Activated CD8-positive, alpha-beta T cell treated with anti-CD3 and anti-CD28 coated beads for 36 hours (primary cell): ENCODE measurements at regions not wholly inside any gene's neighbourhood (a gene's known extent, or its start where the extent isn't known, plus 50 kb on each side); places are given as distances from the start of the nearest gene placed in this dataset.
A peak's percentile ranks its signal among the peaks of the same experiment; 100 is the strongest.

Source experiments
- ATAC-seq: fragments of 200-7000 bp; cut with Tn5 transposase; one replicate; pipeline ENCODE4 v1.10.0; 2021; ENCODE audit warnings: mild to moderate bottlenecking, moderate library complexity
- CTCF ChIA-PET: fragments of 350-600 bp; sonication (Branson Sonifier 250); formaldehyde crosslinking; loops from one replicate; lab custom pipeline; 2021; ENCODE audit warnings: antibody characterized with exemption; lab: Charles Lee
- POLR2A ChIA-PET: fragments of 350-600 bp; sonication (Branson Sonifier 250); formaldehyde crosslinking; loops from one replicate; lab custom pipeline; 2021; ENCODE audit warnings: antibody characterized with exemption; lab: Charles Lee
- DNase-seq: peaks from one replicate; pipeline ENCODE4 v3.0.0-alpha.2; 2020
- H3K27ac Mint-ChIP-seq: one replicate; pipeline ENCODE4 v1.8.0; 2021; ENCODE audit warnings: mild to moderate bottlenecking, mixed read lengths
- H3K27me3 Mint-ChIP-seq: one replicate; pipeline ENCODE4 v1.8.0; 2021; ENCODE audit warnings: mixed read lengths
- H3K36me3 Mint-ChIP-seq: one replicate; pipeline ENCODE4 v1.8.0; 2021; ENCODE audit warnings: low read depth, mixed read lengths
- H3K4me1 Mint-ChIP-seq: one replicate; pipeline ENCODE4 v1.8.0; 2021; ENCODE audit warnings: low read depth, mixed read lengths
- H3K4me3 Mint-ChIP-seq: one replicate; pipeline ENCODE4 v1.8.0; 2021; ENCODE audit warnings: mild to moderate bottlenecking, moderate library complexity, mixed read lengths
- H3K9me3 Mint-ChIP-seq: one replicate; pipeline ENCODE4 v1.8.0; 2021; ENCODE audit warnings: mixed read lengths
- CTCF ChIP-seq: fragments of 200-600 bp; IDR thresholded peaks from one replicate; pipeline ENCODE4 v1.8.0; 2022; ENCODE audit warnings: antibody characterized with exemption, mild to moderate bottlenecking
- intact Hi-C: fragments of 100-400 bp; cut with micrococcal nuclease; formaldehyde crosslinking; loops from one replicate; pipeline ENCODE4 v1.10.0; 2022

GRCh38 chr4:155025762-155026457 lies 182.5 kb upstream of the NPY2R start:
- TF ChIP-seq CTCF, result peak; percentile 44
- no peaks in the 10 kb centered on the region for H3K4me1 Mint-ChIP-seq
- intact Hi-C loops, result no loop called here
- no peak overlapping the region for H3K4me3 Mint-ChIP-seq
- no peaks in the 10 kb centered on the region for H3K9me3 Mint-ChIP-seq
- peaks cover 3% of the 10 kb centered on the region for H3K27me3 Mint-ChIP-seq
- no peak overlapping the region for H3K27ac Mint-ChIP-seq
- DNase-seq (peak; percentile 52), ATAC-seq (peak; percentile 55)
- CTCF ChIA-PET, result interaction anchor here (1.0 to 2.0 kb wide), 2 partner anchors 13 to 32 kb away, joined by 3 to 10 read pairs; no protein-coding TSS in a partner anchor
- POLR2A ChIA-PET, result no interaction called here
- no peaks in the 10 kb centered on the region for H3K36me3 Mint-ChIP-seq

- ChIA-PET POLR2A (no interaction called here), CTCF (interaction anchor here (1.0 to 2.0 kb wide), 4 partner anchors 9 to 31 kb away, joined by 3 to 10 read pairs (median 3); no protein-coding TSS in a partner anchor)
- H3K27me3 Mint-ChIP-seq, result peaks cover 3% of the 10 kb centered on the region
- ATAC-seq (no peak), DNase-seq (no peak)
- TF ChIP-seq CTCF, result no peak
- no peaks in the 10 kb centered on the region for H3K36me3 Mint-ChIP-seq
- H3K4me1 Mint-ChIP-seq, result no peaks in the 10 kb centered on the region
- H3K9me3 Mint-ChIP-seq, result no peaks in the 10 kb centered on the region
- H3K27ac Mint-ChIP-seq, result no peak overlapping the region
- intact Hi-C loops, result no loop called here
- no peak overlapping the region for H3K4me3 Mint-ChIP-seq
These were observed 181.7 kb upstream of the NPY2R start for GRCh38 chr4:155026715-155027114.

GRCh38 chr4:155032521-155033229 lies 175.8 kb upstream of the NPY2R start:
- Mint-ChIP-seq H3K27me3 (no peaks in the 10 kb centered on the region), H3K9me3 (no peaks in the 10 kb centered on the region), H3K4me1 (no peaks in the 10 kb centered on the region), H3K36me3 (no peaks in the 10 kb centered on the region), H3K4me3 (no peak overlapping the region), H3K27ac (no peak overlapping the region)
- ChIA-PET POLR2A (no interaction called here), CTCF (no interaction called here)
- DNase-seq (no peak), ATAC-seq (no peak)
- intact Hi-C loops, result no loop called here
- TF ChIP-seq CTCF, result no peak

- POLR2A ChIA-PET, result no interaction called here
- TF ChIP-seq CTCF, result no peak
- intact Hi-C loops, result no loop called here
- CTCF ChIA-PET, result no interaction called here
- no peaks in the 10 kb centered on the region for H3K4me1 Mint-ChIP-seq
- no peaks in the 10 kb centered on the region for H3K36me3 Mint-ChIP-seq
- no peak for ATAC-seq
- no peak overlapping the region for H3K27ac Mint-ChIP-seq
- DNase-seq, result no peak
- H3K9me3 Mint-ChIP-seq, result no peaks in the 10 kb centered on the region
- no peak overlapping the region for H3K4me3 Mint-ChIP-seq
- H3K27me3 Mint-ChIP-seq, result no peaks in the 10 kb centered on the region
These were observed 174.8 kb upstream of the NPY2R start for GRCh38 chr4:155033604-155034003.

GRCh38 chr4:155037031-155037430 lies 171.4 kb upstream of the NPY2R start:
- no peak overlapping the region for H3K4me3 Mint-ChIP-seq
- ATAC-seq, result no peak
- no peaks in the 10 kb centered on the region for H3K27me3 Mint-ChIP-seq
- no peaks in the 10 kb centered on the region for H3K36me3 Mint-ChIP-seq
- no peaks in the 10 kb centered on the region for H3K9me3 Mint-ChIP-seq
- no peaks in the 10 kb centered on the region for H3K4me1 Mint-ChIP-seq
- POLR2A ChIA-PET, result interaction anchor here (1.2 kb wide), 1 partner anchor 11 kb away, joined by 4 read pairs; no protein-coding TSS in a partner anchor
- CTCF ChIA-PET, result no interaction called here
- no peak for TF ChIP-seq CTCF
- no peak overlapping the region for H3K27ac Mint-ChIP-seq
- DNase-seq, result no peak
- intact Hi-C loops, result no loop called here
